Panc1 (cell line): ENCODE measurements at regions not wholly inside any gene's neighbourhood (a gene's known extent, or its start where the extent isn't known, plus 50 kb on each side); places are given as distances from the start of the nearest gene placed in this dataset.

Experiments used
- ATAC-seq: fragments of 200-7000 bp; cut with Tn5 transposase; 2 replicates; pipeline ENCODE4 v1.9.1; 2020; ENCODE audit warnings: mild to moderate bottlenecking, moderate library complexity
- BruUV-seq: library from RNA; stranded (reverse); fragments of 400-500 nt; replicated peaks from 2 replicates; lab custom pipeline; 2021; lab: Mats Ljungman, UMichigan
- CTCF ChIA-PET: fragments of 300-600 bp; sonication (Branson Sonifier 250); formaldehyde crosslinking; loops from one replicate; lab custom pipeline; 2022; ENCODE audit warnings: antibody characterized with exemption; lab: Charles Lee
- POLR2A ChIA-PET: fragments of 300-600 bp; sonication (Branson Sonifier 250); formaldehyde crosslinking; loops from one replicate; lab custom pipeline; 2022; ENCODE audit warnings: antibody characterized with exemption; lab: Charles Lee
- DNase-seq: peaks from one replicate; pipeline ENCODE4 v3.0.0-alpha.2; 2010; ENCODE audit warnings: low read depth, low spot score
- H3K27ac ChIP-seq: 2 replicates; pipeline ENCODE4 v1.5.1; 2011; ENCODE audit warnings: mild to moderate bottlenecking, low read length, inconsistent platforms
- H3K27me3 ChIP-seq: fragments of 200-500 bp; sonication (Bioruptor generic); 2 replicates; pipeline ENCODE4 v1.6.0; 2014; ENCODE audit warnings: low read length, inconsistent platforms; ENCODE audit not compliant: control insufficient read depth, insufficient read depth
- H3K36me3 ChIP-seq: fragments of 200-500 bp; sonication (Bioruptor generic); 2 replicates; pipeline ENCODE4 v1.5.1; 2014; ENCODE audit warnings: inconsistent platforms, mild to moderate bottlenecking, low read length, moderate library complexity; ENCODE audit not compliant: control insufficient read depth, insufficient read depth
- H3K4me1 ChIP-seq: 2 replicates; pipeline ENCODE4 v1.5.1; 2011; ENCODE audit warnings: inconsistent platforms, mild to moderate bottlenecking, low read length, moderate library complexity; ENCODE audit not compliant: control insufficient read depth, insufficient read depth
- H3K4me3 ChIP-seq, 2 experiments: 2 replicates each; pipeline ENCODE4 v1.5.1; 2011 to 2012; ENCODE audit warnings: low read depth in 2 of 2, low read length in 2 of 2, mild to moderate bottlenecking in 2 of 2, inconsistent platforms in 1 of 2, moderate library complexity in 1 of 2
- H3K9me3 ChIP-seq: fragments of 200-500 bp; sonication (Bioruptor generic); 2 replicates; pipeline ENCODE4 v1.5.1; 2014; ENCODE audit warnings: low read depth, mild to moderate bottlenecking, inconsistent platforms, low read length, moderate library complexity; ENCODE audit not compliant: control insufficient read depth, insufficient read depth
- POLR2AphosphoS5 ChIP-seq: IDR thresholded peaks from 2 replicates; pipeline ENCODE4 v1.6.1; 2012; ENCODE audit warnings: mild to moderate bottlenecking, low read depth, low read length, moderate library complexity
- SIN3A ChIP-seq: IDR thresholded peaks from 2 replicates; pipeline ENCODE4 v1.6.1; 2012; ENCODE audit warnings: low read depth, mild to moderate bottlenecking, low read length, moderate library complexity, borderline replicate concordance; ENCODE audit not compliant: insufficient read depth
- TCF7L2 ChIP-seq: IDR thresholded peaks from 2 replicates; pipeline ENCODE4 v1.6.1; 2011; ENCODE audit warnings: mild to moderate bottlenecking, low read depth, low read length, inconsistent platforms
- in situ Hi-C: cut with HindIII; loops from 2 replicates; pipeline ENCODE4 v1.10.0; 2016; ENCODE audit warnings: low sequenced_read_pairs, low pct_unique_long_range_greater_than_20kb
- intact Hi-C: fragments of 100-400 bp; cut with micrococcal nuclease; formaldehyde crosslinking; loops from one replicate; pipeline ENCODE4 v1.10.0; 2022; ENCODE audit not compliant: unreplicated experiment
- TF ChIP-seq, protein P1 (sequence below), 2 experiments: IDR thresholded peaks; 2 replicates each; pipeline ENCODE4 v1.6.1; 2011 to 2012; ENCODE audit warnings: low read depth in 2 of 2, control low read depth in 1 of 2, low read length in 1 of 2, mild to moderate bottlenecking in 1 of 2, moderate library complexity in 1 of 2; ENCODE audit not compliant: insufficient read depth in 1 of 2
- TF ChIP-seq, protein P2 (sequence below): fragments of 450-650 bp; IDR thresholded peaks from 2 replicates; pipeline ENCODE4 v1.5.1; 2017; ENCODE audit warnings: mild to moderate bottlenecking

DNA sequence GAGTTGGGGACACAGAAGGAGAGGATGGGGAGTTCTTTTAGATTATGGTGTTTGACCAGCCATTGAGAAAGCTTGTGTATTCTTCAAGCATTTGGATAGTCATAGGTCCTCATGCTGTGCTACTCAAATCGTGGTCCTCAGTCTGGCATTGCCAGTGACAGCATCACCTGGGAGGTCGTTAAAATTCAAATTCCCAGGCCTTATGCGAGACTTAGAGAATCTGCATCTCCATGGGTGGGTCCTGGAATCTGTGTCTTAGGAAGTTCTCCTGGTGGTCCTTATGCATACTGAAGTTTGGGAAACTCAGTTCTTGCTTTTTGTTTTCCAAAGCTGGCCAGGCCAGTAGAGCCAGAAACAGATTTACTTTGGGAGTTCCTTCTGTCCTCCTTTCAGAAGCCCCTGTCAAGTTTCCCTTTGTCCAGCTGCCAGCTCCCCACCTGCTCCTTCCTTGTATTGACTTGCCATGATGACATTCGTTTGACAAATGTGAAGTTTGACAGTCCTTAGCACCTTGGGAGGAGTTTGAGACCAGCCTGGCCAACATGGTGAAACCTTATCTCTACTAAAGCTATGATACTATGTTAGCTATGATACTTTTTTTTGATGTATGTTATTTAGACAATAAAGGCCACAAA is 95.6 kb downstream of the PALM2AKAP2 start:
- POLR2A ChIA-PET: interaction anchor here (0.6 kb wide), 1 partner anchor 109 kb away, joined by 3 read pairs; no protein-coding TSS in a partner anchor
- H3K4me3 ChIP-seq: no peak overlapping the region
- TF ChIP-seq, protein P1, sequence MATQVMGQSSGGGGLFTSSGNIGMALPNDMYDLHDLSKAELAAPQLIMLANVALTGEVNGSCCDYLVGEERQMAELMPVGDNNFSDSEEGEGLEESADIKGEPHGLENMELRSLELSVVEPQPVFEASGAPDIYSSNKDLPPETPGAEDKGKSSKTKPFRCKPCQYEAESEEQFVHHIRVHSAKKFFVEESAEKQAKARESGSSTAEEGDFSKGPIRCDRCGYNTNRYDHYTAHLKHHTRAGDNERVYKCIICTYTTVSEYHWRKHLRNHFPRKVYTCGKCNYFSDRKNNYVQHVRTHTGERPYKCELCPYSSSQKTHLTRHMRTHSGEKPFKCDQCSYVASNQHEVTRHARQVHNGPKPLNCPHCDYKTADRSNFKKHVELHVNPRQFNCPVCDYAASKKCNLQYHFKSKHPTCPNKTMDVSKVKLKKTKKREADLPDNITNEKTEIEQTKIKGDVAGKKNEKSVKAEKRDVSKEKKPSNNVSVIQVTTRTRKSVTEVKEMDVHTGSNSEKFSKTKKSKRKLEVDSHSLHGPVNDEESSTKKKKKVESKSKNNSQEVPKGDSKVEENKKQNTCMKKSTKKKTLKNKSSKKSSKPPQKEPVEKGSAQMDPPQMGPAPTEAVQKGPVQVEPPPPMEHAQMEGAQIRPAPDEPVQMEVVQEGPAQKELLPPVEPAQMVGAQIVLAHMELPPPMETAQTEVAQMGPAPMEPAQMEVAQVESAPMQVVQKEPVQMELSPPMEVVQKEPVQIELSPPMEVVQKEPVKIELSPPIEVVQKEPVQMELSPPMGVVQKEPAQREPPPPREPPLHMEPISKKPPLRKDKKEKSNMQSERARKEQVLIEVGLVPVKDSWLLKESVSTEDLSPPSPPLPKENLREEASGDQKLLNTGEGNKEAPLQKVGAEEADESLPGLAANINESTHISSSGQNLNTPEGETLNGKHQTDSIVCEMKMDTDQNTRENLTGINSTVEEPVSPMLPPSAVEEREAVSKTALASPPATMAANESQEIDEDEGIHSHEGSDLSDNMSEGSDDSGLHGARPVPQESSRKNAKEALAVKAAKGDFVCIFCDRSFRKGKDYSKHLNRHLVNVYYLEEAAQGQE (IDR thresholded peaks at IDR 0.05; ENCODE audit: insufficient read depth in 1 of 2, low read depth in 2 of 2, low read length in 1 of 2): no peak
- TF ChIP-seq POLR2AphosphoS5 (no peak), SIN3A (no peak), TCF7L2 (no peak)
- TF ChIP-seq, protein P2, sequence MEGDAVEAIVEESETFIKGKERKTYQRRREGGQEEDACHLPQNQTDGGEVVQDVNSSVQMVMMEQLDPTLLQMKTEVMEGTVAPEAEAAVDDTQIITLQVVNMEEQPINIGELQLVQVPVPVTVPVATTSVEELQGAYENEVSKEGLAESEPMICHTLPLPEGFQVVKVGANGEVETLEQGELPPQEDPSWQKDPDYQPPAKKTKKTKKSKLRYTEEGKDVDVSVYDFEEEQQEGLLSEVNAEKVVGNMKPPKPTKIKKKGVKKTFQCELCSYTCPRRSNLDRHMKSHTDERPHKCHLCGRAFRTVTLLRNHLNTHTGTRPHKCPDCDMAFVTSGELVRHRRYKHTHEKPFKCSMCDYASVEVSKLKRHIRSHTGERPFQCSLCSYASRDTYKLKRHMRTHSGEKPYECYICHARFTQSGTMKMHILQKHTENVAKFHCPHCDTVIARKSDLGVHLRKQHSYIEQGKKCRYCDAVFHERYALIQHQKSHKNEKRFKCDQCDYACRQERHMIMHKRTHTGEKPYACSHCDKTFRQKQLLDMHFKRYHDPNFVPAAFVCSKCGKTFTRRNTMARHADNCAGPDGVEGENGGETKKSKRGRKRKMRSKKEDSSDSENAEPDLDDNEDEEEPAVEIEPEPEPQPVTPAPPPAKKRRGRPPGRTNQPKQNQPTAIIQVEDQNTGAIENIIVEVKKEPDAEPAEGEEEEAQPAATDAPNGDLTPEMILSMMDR: no peak
- no peaks in the 10 kb centered on the region for H3K27me3 ChIP-seq
- no peaks in the 10 kb centered on the region for H3K4me1 ChIP-seq
- DNase-seq (no peak), ATAC-seq (no peak)
- no peak overlapping the region for H3K27ac ChIP-seq
- no peaks in the 10 kb centered on the region for H3K36me3 ChIP-seq
- H3K9me3 ChIP-seq: no peaks in the 10 kb centered on the region
- CTCF ChIA-PET: no interaction called here
- in situ Hi-C loops (no loop called here), intact Hi-C loops (no loop called here)
- BruUV-seq: no TSS peak

DNA sequence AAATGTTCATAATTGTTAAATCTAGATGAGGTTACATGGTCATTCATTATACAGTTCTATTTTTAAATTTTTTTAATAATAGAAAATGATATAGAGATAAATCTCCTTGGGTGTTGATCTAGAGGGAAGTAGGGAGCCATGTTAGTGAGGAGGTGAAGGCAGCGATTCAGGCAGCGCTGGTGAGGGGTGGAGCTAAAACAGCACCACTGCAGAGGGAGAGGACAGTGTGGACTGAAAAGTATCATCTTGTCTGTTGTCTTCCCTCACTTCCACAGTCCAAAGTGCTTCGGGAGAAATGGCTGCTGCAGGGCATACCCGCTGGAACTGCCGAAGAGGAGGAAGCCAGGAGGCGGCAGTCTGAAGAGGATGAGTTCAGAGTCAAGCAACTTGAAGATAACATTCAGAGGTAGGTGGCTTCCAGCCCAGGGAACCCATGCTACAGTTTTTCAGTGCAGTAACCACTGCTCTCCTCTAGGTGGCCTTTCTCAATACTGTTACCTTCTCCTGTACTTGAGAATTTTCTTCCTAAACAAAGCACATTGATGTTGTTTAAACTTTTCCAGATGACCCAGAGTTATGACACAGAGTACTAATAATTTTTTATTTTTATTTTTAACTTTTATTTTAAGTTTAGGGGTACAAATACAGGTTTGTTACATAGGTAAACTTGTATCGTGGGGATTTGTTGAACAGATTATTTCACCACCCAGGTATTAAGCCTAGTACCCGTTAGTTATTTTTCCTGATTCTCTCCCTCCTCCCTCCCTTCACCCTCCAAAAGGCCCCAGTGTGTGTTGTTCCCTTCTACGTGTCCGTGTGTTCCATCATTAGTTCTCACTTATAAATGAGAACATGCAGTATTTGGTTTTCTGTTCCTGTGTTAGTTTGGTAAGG is 100.5 kb downstream of the PALM2AKAP2 start:
- H3K4me3 ChIP-seq: no peak overlapping the region
- no peaks in the 10 kb centered on the region for H3K4me1 ChIP-seq
- ATAC-seq: no peak
- in situ Hi-C loops (no loop called here), intact Hi-C loops (loop anchor here (10.0 kb wide), 1 partner anchor 306 kb away; no protein-coding TSS in a partner anchor)
- H3K27ac ChIP-seq: no peak overlapping the region
- no peaks in the 10 kb centered on the region for H3K36me3 ChIP-seq
- ChIA-PET CTCF (interaction anchor here (0.6 kb wide), 1 partner anchor 410 kb away, joined by 5 read pairs; no protein-coding TSS in a partner anchor), POLR2A (no interaction called here)
- DNase-seq: no peak
- H3K9me3 ChIP-seq: no peaks in the 10 kb centered on the region
- no peaks in the 10 kb centered on the region for H3K27me3 ChIP-seq
- no TSS peak for BruUV-seq
- TF ChIP-seq, protein P1 (IDR thresholded peaks at IDR 0.05; ENCODE audit: insufficient read depth in 1 of 2, low read depth in 2 of 2, low read length in 1 of 2): no peak
- TF ChIP-seq POLR2AphosphoS5 (no peak), SIN3A (no peak), TCF7L2 (no peak)
- TF ChIP-seq, protein P2: peak; percentile 61
